ENCODE measurements at regions not wholly inside any gene's neighbourhood (a gene's known extent, or its start where the extent isn't known, plus 50 kb on each side); places are given as distances from the start of the nearest gene placed in this dataset.

DNA sequence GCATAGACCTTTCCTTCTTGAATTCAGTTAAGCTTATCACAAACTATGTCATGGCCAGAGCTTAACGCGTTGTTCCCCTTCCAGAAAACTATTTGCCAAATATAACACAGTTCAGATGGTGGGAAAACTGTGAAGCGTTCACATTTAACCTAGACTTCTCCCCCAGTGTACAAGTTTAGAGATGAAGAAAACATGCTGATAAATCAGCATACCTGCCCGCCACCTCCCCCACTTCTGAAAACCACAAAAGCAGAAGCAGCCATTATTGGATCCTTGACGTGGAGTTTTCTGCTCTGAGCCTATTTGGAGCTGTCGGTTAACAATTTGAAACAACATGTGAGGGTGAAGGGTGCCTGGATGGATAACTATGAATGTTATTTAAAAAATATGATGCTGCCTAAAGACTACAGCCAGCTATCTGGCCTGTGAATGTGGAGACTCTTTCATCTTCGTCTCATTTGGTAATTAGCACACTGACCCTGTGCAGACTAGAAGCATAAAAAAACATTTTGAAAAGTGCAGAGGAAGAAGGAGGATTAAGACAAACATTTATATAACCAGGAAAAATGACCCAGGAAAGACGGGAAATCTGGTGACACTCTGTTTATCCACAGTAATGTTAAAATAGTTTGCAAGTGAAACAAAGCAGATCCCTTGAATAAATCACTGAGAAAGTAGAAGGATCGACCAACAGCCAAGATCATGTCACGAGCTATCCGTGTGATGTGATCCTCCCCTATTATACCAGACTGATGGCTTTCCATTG, 408.2 kb downstream of the AEBP2 start:
- no peak overlapping the region for H3K9ac ChIP-seq (ENCODE audit: low read depth, low read length, poor library complexity, severe bottlenecking)
- no peak overlapping the region for H3K4me3 ChIP-seq (ENCODE audit: low read length, poor library complexity, severe bottlenecking)

DNA sequence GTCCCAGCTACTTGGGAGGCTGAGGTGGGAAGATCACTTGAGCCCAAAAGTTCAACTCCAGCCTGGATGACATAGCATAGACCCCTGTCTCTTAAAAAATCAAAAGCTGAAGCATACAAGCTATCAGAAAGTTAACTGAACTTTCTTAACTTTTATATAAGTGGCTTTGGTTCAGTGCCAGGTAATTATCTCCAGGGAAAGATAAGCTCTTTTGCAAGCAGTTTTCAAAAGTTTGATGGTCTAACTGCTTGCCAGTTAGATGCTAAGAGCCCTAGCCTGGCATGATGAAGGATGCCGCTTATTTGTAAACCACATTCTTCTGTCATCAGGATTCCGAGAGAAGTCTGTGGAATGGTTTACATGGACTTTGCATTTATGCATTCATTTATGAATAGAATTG, 409.1 kb downstream of the AEBP2 start:
- no peaks in the 10 kb centered on the region for H3K9me3 ChIP-seq (ENCODE audit: insufficient read depth, low read depth, low read length)
- H3K9me2 ChIP-seq (replicated peaks; ENCODE audit: low read depth, low read length), result no peaks in the 10 kb centered on the region
- no peak overlapping the region for H3K4me2 ChIP-seq (ENCODE audit: low read depth, low read length, poor library complexity, severe bottlenecking)
- no peaks in the 10 kb centered on the region for H3K27me3 ChIP-seq (ENCODE audit: insufficient read depth, low read length, poor library complexity, severe bottlenecking)
- H3K4me3 ChIP-seq (ENCODE audit: low read length, poor library complexity, severe bottlenecking), result no peak overlapping the region
- no peaks in the 10 kb centered on the region for H3K36me3 ChIP-seq (ENCODE audit: insufficient read depth, low read length)
- H3K9ac ChIP-seq (ENCODE audit: low read depth, low read length, poor library complexity, severe bottlenecking), result no peak overlapping the region
- no peaks in the 10 kb centered on the region for H3F3A ChIP-seq (ENCODE audit: low read depth)
- H4K20me1 ChIP-seq (ENCODE audit: insufficient read depth, low read length, poor library complexity, severe bottlenecking), result no peaks in the 10 kb centered on the region
- H3K79me2 ChIP-seq (ENCODE audit: insufficient read depth, low read length), result no peaks in the 10 kb centered on the region
- H3K4me1 ChIP-seq (ENCODE audit: insufficient read depth, low read length, poor library complexity, severe bottlenecking), result no peaks in the 10 kb centered on the region
- TF ChIP-seq, protein P1, sequence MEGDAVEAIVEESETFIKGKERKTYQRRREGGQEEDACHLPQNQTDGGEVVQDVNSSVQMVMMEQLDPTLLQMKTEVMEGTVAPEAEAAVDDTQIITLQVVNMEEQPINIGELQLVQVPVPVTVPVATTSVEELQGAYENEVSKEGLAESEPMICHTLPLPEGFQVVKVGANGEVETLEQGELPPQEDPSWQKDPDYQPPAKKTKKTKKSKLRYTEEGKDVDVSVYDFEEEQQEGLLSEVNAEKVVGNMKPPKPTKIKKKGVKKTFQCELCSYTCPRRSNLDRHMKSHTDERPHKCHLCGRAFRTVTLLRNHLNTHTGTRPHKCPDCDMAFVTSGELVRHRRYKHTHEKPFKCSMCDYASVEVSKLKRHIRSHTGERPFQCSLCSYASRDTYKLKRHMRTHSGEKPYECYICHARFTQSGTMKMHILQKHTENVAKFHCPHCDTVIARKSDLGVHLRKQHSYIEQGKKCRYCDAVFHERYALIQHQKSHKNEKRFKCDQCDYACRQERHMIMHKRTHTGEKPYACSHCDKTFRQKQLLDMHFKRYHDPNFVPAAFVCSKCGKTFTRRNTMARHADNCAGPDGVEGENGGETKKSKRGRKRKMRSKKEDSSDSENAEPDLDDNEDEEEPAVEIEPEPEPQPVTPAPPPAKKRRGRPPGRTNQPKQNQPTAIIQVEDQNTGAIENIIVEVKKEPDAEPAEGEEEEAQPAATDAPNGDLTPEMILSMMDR (conservative IDR thresholded peaks at IDR 0.05; ENCODE audit: low read length), result no peak
- TF ChIP-seq EZH2phosphoT487 (IDR thresholded peaks at IDR 0.05; ENCODE audit: borderline replicate concordance), result no peak
- H2AFZ ChIP-seq (ENCODE audit: low read length), result no peak overlapping the region

More for the DNA sequence above, 408.2 kb downstream of the AEBP2 start:
- no peaks in the 10 kb centered on the region for H4K20me1 ChIP-seq (ENCODE audit: insufficient read depth, low read length, poor library complexity, severe bottlenecking)
- no peak overlapping the region for H2AFZ ChIP-seq (ENCODE audit: low read length)
- TF ChIP-seq EZH2phosphoT487 (IDR thresholded peaks at IDR 0.05; ENCODE audit: borderline replicate concordance), result no peak
- TF ChIP-seq, protein P1 (conservative IDR thresholded peaks at IDR 0.05; ENCODE audit: low read length), result no peak
- H3K4me2 ChIP-seq (ENCODE audit: low read depth, low read length, poor library complexity, severe bottlenecking), result no peak overlapping the region
- no peaks in the 10 kb centered on the region for H3K4me1 ChIP-seq (ENCODE audit: insufficient read depth, low read length, poor library complexity, severe bottlenecking)
- H3K9me3 ChIP-seq (ENCODE audit: insufficient read depth, low read depth, low read length), result no peaks in the 10 kb centered on the region
- H3K9me2 ChIP-seq (replicated peaks; ENCODE audit: low read depth, low read length), result no peaks in the 10 kb centered on the region
- H3F3A ChIP-seq (ENCODE audit: low read depth), result no peaks in the 10 kb centered on the region
- H3K79me2 ChIP-seq (ENCODE audit: insufficient read depth, low read length), result no peaks in the 10 kb centered on the region
- no peaks in the 10 kb centered on the region for H3K36me3 ChIP-seq (ENCODE audit: insufficient read depth, low read length)
- no peaks in the 10 kb centered on the region for H3K27me3 ChIP-seq (ENCODE audit: insufficient read depth, low read length, poor library complexity, severe bottlenecking)

DNA sequence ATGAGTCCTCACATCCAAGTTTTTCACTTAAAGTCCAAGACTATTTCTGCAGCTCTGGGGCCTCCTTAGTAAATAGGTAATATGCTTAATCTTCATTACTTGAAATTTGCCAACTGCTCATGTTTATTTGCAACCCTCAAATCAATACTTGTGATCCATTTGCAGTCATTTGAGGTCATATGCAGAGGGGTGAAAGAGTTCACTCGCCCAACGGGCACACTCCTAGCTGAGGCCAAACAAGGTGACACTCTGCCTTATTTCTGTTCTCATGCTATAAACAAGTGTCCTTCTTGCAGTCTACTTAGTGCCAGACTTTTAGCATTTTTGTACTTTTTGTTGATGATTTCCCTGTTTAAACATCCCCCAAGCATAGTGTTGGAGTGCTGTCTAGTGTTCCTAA, 409.9 kb downstream of the AEBP2 start:
- Histone ChIP-seq H3K36me3 (ENCODE audit: insufficient read depth, low read length) (no peaks in the 10 kb centered on the region), H3K9ac (ENCODE audit: low read depth, low read length, poor library complexity, severe bottlenecking) (no peak overlapping the region), H4K20me1 (ENCODE audit: insufficient read depth, low read length, poor library complexity, severe bottlenecking) (no peaks in the 10 kb centered on the region), H3K79me2 (ENCODE audit: insufficient read depth, low read length) (no peaks in the 10 kb centered on the region), H3K27me3 (ENCODE audit: insufficient read depth, low read length, poor library complexity, severe bottlenecking) (no peaks in the 10 kb centered on the region), H3K9me3 (ENCODE audit: insufficient read depth, low read depth, low read length) (no peaks in the 10 kb centered on the region), H3K4me2 (ENCODE audit: low read depth, low read length, poor library complexity, severe bottlenecking) (no peak overlapping the region), H3K4me1 (ENCODE audit: insufficient read depth, low read length, poor library complexity, severe bottlenecking) (no peaks in the 10 kb centered on the region), H3K9me2 (replicated peaks; ENCODE audit: low read depth, low read length) (no peaks in the 10 kb centered on the region), H2AFZ (ENCODE audit: low read length) (no peak overlapping the region), H3F3A (ENCODE audit: low read depth) (no peaks in the 10 kb centered on the region), H3K4me3 (ENCODE audit: low read length, poor library complexity, severe bottlenecking) (no peak overlapping the region)
- TF ChIP-seq EZH2phosphoT487 (IDR thresholded peaks at IDR 0.05; ENCODE audit: borderline replicate concordance), result no peak
- TF ChIP-seq, protein P1 (conservative IDR thresholded peaks at IDR 0.05; ENCODE audit: low read length), result no peak
